ENCODE measurements at regions not wholly inside any gene's neighbourhood (a gene's known extent, or its start where the extent isn't known, plus 50 kb on each side); places are given as distances from the start of the nearest gene placed in this dataset.

DNA sequence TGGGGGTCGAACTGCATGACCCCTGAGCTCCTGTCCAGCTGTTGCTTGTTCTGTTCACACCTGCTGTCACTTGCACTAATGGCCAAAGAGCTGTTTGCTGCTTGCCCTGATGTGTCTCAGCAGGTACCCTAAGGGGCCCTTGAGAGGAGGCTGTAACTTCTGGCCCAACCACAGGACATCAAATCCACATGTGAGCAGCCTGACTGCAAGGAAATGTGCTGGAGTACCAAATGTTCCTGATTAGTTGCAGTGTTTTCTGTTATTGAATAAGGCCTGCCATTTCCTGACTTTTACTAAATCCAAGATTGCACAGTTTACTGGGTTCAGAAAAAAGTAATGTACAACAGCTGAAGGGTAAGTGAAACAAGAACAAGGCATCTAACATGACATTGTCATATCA lies 91.7 kb upstream of the IL6 start:
- no peak for TF ChIP-seq POLR2AphosphoS5 (IDR thresholded peaks at IDR 0.05; ENCODE audit: low read depth, low read length)
- TF ChIP-seq, protein P1, sequence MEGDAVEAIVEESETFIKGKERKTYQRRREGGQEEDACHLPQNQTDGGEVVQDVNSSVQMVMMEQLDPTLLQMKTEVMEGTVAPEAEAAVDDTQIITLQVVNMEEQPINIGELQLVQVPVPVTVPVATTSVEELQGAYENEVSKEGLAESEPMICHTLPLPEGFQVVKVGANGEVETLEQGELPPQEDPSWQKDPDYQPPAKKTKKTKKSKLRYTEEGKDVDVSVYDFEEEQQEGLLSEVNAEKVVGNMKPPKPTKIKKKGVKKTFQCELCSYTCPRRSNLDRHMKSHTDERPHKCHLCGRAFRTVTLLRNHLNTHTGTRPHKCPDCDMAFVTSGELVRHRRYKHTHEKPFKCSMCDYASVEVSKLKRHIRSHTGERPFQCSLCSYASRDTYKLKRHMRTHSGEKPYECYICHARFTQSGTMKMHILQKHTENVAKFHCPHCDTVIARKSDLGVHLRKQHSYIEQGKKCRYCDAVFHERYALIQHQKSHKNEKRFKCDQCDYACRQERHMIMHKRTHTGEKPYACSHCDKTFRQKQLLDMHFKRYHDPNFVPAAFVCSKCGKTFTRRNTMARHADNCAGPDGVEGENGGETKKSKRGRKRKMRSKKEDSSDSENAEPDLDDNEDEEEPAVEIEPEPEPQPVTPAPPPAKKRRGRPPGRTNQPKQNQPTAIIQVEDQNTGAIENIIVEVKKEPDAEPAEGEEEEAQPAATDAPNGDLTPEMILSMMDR (IDR thresholded peaks at IDR 0.05 in 2 of 3, conservative IDR thresholded peaks at IDR 0.05 in 1 of 3; ENCODE audit: borderline replicate concordance in 1 of 3, insufficient read depth in 1 of 3, low read depth in 2 of 3, low read length in 2 of 3), result no peak

Data from HCT116 (cell line).